GM21619 (cell line): ENCODE measurements at regions not wholly inside any gene's neighbourhood (a gene's known extent, or its start where the extent isn't known, plus 50 kb on each side); places are given as distances from the start of the nearest gene placed in this dataset.

ENCODE experiments used
- ATAC-seq: cut with Tn5 transposase; IDR thresholded peaks from one replicate; pipeline ENCODE4 v1.9.1; 2021; ENCODE audit not compliant: unreplicated experiment

GRCh38 chr20:21033817-21034216, 72.3 kb downstream of the LINC00237 start:
- no peak for ATAC-seq

- no peak for ATAC-seq
These were observed 74.5 kb downstream of the LINC00237 start for GRCh38 chr20:21031666-21032065.

DNA sequence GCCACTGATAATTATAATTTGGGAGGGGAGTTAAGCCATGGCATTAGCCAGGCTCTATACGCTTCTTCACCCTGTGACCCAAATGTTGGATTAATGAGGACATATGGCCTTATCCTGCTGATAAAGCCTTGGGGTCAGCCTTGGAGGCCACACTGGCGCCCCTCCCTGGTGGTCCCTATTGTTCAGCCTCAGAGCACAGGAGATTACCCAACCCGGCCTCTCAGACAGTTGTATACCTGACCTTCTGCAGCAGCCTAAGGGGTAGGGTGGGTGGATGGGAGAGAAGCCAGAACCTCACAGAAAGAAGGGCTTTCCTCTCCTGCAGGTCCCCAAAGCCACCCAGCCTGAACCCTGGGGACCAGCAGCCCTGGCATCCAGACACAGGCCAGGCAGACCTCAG, 76.8 kb downstream of the LINC00237 start:
- ATAC-seq = no peak

- no peak for ATAC-seq
These were observed 77.2 kb downstream of the LINC00237 start for GRCh38 chr20:21028921-21029320.

DNA sequence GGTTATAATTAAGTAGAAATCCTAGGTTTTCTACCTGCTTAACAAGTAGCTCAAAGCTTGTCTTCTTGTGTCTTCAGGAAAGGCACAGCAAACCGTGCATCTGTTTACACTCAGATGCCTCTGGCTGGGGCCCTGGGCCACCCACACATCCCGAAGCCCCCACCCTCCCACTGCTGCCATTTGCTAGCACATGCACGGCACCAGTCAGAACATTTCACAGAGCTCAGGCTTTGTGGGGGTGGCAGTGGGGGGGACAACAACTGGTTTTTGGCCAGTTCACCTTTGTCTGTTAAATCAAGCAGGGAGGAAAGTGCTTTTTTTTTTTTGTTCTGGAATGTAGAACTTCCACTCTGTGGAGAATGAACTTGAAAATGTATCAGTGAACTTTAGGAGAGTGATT, 77.7 kb downstream of the LINC00237 start:
- no peak for ATAC-seq

DNA sequence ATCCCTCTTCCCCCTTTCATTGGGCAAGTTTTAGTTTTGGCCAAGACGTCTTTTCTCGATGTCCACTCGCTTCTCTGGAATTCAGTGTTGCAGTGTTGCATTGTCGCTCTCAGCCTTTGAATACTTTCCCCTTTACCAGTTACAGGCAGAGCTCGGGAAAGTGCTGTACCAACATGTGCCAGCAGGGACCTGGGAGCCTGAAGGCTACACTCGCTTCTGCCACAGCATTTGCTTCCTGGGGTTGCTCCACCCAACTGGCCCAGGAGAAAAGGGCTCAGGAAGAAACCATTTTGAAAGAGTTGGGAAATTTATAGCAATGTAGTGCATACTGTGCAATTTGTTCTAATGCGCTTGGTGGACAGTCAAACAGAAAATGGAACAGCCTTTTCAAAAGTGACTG, 78.6 kb downstream of the LINC00237 start:
- ATAC-seq = no peak

- ATAC-seq = no peak
These were observed 79.2 kb downstream of the LINC00237 start for GRCh38 chr20:21026951-21027350.

- no peak for ATAC-seq
These were observed 81.7 kb downstream of the LINC00237 start for GRCh38 chr20:21024420-21024819.

- no peak for ATAC-seq
These were observed 83.2 kb downstream of the LINC00237 start for GRCh38 chr20:21022925-21023324.

DNA sequence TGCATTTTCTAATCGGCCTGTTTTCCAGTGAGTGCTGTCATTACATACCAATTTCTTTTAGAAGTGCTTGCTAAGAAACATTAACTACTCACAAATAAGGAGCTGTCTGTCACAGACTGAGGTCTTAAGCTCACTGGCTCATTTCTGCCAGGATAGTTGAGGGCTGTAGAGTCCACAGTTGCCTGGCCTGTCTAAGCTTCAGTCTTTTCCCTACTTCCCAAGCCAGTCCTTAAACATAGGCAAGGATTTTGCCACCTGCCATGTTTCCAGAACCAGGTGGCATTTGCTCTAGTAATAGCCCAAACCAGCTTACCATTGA, 84.7 kb downstream of the LINC00237 start:
- no peak for ATAC-seq

DNA sequence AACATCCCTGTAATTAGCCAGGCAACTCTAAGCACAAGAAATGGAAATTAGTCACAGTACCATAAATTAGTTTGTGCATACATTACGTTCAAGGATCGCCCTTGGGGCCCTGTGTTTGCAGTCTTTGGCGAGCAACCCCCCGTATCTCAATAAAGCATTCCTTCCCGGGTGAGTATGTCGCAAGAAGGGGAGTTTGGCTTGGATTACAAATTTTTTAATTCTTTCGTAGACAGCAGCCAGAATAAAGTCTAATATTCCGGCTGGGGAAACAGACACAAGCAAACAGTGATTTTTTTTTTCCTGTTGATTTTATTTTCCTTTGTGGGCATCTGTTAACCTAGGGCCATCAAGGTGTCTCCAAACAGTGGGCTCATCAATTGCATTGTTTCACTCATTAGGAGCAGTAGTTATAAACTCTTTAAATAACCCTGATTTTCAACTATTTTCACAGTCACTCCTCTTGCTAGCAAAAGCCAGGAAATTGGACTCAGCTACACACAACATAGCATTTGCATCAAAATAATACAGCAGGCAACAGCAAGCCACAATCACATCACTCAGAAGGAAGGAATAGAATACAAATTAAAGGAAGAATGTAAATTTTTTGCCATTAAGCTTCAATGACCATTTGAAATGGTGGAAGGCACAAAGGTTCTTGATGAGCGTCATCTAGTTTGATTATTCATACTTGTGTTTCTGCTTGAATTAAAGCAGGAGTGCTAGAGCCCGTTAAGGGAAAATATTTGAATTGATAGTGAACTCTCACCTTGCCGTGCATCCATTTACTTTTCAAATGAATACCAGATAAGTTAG, 85.3 kb downstream of the LINC00237 start:
- no peak for ATAC-seq

DNA sequence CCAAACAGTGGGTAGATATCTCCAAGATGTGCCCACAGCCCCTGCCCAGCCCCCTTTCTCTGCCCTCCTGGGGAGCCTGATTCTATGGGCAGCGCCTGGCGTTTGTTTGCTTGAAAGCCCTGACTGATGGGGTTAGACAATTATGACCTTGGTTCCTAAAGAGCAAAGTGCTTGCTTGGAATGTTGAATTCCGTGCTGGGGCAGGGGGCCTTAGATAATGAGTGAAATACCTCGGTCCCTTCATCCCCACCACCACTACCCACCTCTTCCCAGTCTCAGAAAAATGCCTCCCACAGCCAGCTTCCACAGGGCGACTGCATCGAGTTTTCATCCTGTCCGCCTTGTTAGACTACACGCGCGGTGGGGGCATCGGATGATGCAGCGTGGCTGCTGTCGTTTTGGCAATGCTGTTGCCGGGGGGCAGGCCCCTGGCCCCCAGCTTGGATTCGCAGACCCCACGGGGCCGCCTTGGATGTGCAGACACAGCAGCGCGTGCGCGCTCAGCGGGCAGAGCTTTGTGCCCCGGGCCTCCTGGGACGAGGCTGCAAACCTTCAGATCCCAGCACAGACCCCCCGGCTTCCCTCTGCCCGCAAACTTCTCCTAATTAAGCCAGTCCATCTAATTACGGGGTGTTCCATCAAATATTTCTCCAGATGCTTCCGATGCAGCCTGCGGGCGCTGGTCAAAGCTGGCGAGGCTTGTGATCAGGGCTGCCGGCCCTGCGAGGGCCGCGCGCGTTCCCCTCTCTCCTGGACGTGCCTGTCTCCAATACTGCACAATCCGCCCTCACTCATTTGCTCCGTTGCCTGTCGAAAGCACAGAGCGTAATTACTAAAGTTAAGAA, 86.1 kb downstream of the LINC00237 start:
- ATAC-seq = no peak

DNA sequence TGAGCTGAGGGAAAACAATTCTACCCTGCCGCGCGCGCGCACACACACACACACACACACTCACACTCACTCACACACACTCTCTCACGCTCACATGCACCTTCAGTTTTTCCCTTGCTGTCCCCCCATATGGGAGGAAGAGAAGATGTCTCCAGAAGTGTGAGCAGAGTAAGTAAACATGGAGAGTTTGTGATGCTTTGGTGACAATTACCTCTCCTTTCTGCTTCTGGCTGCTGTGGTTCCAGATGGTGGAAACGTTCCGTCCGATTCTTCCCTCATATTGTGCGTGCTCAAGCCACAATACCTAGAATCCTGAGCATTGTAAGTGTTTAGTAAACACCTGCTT, 86.7 kb downstream of the LINC00237 start:
- ATAC-seq = no peak

GRCh38 chr20:21018576-21018975, 87.6 kb downstream of the LINC00237 start:
- no peak for ATAC-seq

DNA sequence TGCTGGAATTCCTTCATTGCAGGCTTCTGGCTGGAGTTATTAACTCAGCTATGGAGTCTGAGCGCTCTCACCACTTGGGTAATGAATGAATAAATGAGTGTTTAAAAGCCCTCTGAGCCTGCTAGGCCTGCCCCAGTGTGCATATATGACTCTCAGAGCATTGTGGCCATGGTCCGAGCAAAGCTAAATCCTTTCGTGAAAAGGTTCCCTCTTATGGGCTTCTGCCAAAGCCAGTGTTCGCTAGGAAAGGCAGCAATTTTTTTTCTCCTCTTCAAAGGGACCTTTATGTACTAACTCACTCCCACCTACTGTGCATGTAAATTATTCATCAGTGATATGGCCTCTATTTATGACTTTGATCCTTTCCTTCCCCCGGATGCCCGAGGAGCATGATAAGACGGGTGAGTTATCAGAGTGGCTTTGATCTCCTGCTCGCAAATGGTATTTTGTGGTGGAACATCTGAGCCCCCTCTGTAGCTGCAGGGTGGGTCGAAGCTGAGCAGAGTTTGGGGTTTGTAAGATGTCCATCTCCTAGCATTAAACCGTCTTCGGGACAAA, 88.6 kb downstream of the LINC00237 start:
- ATAC-seq = no peak

DNA sequence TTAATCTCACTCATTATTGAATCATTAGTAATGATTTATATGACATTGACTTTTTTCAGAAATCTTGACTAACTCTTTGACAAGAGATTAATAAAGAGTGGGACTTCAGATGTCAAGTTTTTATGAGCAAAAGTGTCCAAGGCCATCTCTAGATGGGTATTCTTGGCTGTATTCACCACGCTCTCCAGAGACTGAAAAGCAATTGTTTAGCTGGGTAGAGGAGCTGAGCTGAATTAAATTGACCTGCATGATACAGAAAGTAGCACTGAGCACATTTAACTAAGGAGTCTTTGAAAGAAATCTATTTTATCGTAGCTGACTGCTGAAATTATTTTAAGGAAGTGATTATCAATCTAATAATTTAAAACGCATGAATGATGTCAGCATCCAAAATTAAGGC, 89.4 kb downstream of the LINC00237 start:
- ATAC-seq = no peak

GRCh38 chr20:21014528-21014927, 91.6 kb downstream of the LINC00237 start:
- no peak for ATAC-seq

DNA sequence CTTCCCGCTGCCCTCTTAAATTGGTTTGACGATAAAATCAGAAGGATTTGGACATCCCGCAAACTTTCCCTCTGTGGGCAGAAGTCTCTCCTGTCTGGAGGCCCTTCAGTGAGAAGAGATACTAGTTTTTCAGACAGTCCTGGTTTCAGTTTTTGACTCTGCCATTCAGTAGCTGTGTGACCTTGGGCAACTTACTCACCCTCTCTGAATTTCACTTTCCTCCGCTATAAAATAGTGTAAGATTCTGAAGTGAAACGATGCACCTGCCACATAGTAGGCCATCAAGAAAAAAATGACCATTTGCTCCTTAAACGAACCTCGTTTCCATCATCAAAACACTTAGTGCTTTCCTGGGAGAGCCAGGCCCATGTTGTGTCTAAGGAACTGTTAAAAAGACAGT, 97.2 kb downstream of the LINC00237 start:
- no peak for ATAC-seq

- ATAC-seq = no peak
These were observed 99.5 kb downstream of the LINC00237 start for GRCh38 chr20:21006611-21007010.

GRCh38 chr20:21004386-21005076, 101.6 kb downstream of the LINC00237 start:
- ATAC-seq = no peak

GRCh38 chr20:21003902-21004301, 102.3 kb downstream of the LINC00237 start:
- ATAC-seq = no peak

DNA sequence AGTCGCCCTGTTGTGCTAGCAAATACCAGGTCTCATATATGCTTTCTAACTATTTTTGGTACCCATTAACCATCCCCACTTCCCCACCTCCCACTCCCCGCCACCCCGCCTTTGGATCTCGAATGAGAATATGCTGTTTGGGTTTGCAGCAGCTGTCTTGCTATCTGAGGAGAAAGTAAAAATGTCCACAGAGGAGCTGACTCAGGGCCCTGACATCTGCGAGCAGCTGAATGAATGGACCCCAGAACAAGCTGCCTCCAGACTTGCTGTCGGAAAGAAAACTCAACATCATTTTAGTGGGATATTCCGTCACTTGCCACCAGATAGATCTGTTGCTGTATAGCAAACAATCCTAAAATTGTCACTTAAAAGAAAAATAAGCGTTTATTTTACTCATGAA, 103.7 kb downstream of the LINC00237 start:
- no peak for ATAC-seq
